Astrocyte (in vitro differentiated cells and primary cell): ENCODE measurements at regions not wholly inside any gene's neighbourhood (a gene's known extent, or its start where the extent isn't known, plus 50 kb on each side); places are given as distances from the start of the nearest gene placed in this dataset.

Experiments
- DNase-seq: peaks from one replicate; pipeline ENCODE4 v3.0.0-alpha.2; 2010; ENCODE audit warnings: low read depth
- FAIRE-seq: peaks from 2 replicates; lab custom pipeline; 2011; peaks lifted over from hg19 to GRCh38; lab: Jason Lieb, UNC
- H2AFZ ChIP-seq: 2 replicates; pipeline ENCODE4 v1.6.0; 2012; ENCODE audit warnings: low read depth, low read length, inconsistent platforms
- H3K27ac ChIP-seq: 2 replicates; pipeline ENCODE4 v1.5.1; 2011; ENCODE audit warnings: low read depth, low read length, inconsistent platforms
- H3K27me3 ChIP-seq: 2 replicates; pipeline ENCODE4 v1.6.0; 2011; ENCODE audit warnings: low read length, inconsistent platforms; ENCODE audit not compliant: insufficient read depth
- H3K36me3 ChIP-seq: 2 replicates; pipeline ENCODE4 v1.5.1; 2011; ENCODE audit warnings: low read length, inconsistent platforms; ENCODE audit not compliant: insufficient read depth
- H3K4me1 ChIP-seq: 2 replicates; pipeline ENCODE4 v1.5.1; 2011; ENCODE audit warnings: low read length, inconsistent platforms; ENCODE audit not compliant: insufficient read depth
- H3K4me2 ChIP-seq: 2 replicates; pipeline ENCODE4 v1.6.0; 2012; ENCODE audit warnings: low read length, inconsistent platforms
- H3K4me3 ChIP-seq: 2 replicates; pipeline ENCODE4 v1.5.1; 2011; ENCODE audit warnings: low read depth, mild to moderate bottlenecking, low read length, inconsistent platforms; ENCODE audit not compliant: insufficient read depth
- H3K79me2 ChIP-seq: 2 replicates; pipeline ENCODE4 v1.6.0; 2012; ENCODE audit warnings: mild to moderate bottlenecking, low read length, inconsistent platforms; ENCODE audit not compliant: insufficient read depth
- H3K9ac ChIP-seq: 2 replicates; pipeline ENCODE4 v1.6.0; 2012; ENCODE audit warnings: mild to moderate bottlenecking, low read length, inconsistent platforms
- H3K9me3 ChIP-seq: 2 replicates; pipeline ENCODE4 v1.5.1; 2012; ENCODE audit warnings: low read depth, mild to moderate bottlenecking, low read length, inconsistent platforms; ENCODE audit not compliant: insufficient read depth
- H4K20me1 ChIP-seq: 2 replicates; pipeline ENCODE4 v1.6.0; 2012; ENCODE audit warnings: low read length, inconsistent platforms; ENCODE audit not compliant: insufficient read depth
- H3K27ac Mint-ChIP-seq: one replicate; pipeline ENCODE4 v1.8.0; 2021; ENCODE audit warnings: mild to moderate bottlenecking, mixed read lengths; ENCODE audit not compliant: unreplicated experiment
- H3K27me3 Mint-ChIP-seq: one replicate; pipeline ENCODE4 v1.8.0; 2021; ENCODE audit warnings: low read depth, mixed read lengths; ENCODE audit not compliant: unreplicated experiment
- H3K36me3 Mint-ChIP-seq: one replicate; pipeline ENCODE4 v1.8.0; 2021; ENCODE audit warnings: low read depth, mixed read lengths; ENCODE audit not compliant: unreplicated experiment
- H3K4me1 Mint-ChIP-seq: one replicate; pipeline ENCODE4 v1.8.0; 2021; ENCODE audit warnings: low read depth, mixed read lengths; ENCODE audit not compliant: unreplicated experiment
- H3K4me3 Mint-ChIP-seq: one replicate; pipeline ENCODE4 v1.8.0; 2021; ENCODE audit warnings: mild to moderate bottlenecking, moderate library complexity, mixed read lengths; ENCODE audit not compliant: unreplicated experiment
- H3K9me3 Mint-ChIP-seq: one replicate; pipeline ENCODE4 v1.8.0; 2021; ENCODE audit warnings: mild to moderate bottlenecking, mixed read lengths; ENCODE audit not compliant: unreplicated experiment
- CTCF ChIP-seq: IDR thresholded peaks from 2 replicates; pipeline ENCODE4 v1.5.1; 2011; ENCODE audit warnings: low read depth, mild to moderate bottlenecking, inconsistent platforms, low read length, moderate library complexity; ENCODE audit not compliant: insufficient read depth
- EZH2 ChIP-seq: IDR thresholded peaks from 2 replicates; pipeline ENCODE4 v1.6.1; 2012; ENCODE audit warnings: mild to moderate bottlenecking, low read length, inconsistent platforms; ENCODE audit not compliant: insufficient read depth

- Histone ChIP-seq H3K27me3 (no peaks in the 10 kb centered on the region), H3K9me3 (peaks cover 5% of the 10 kb centered on the region), H2AFZ (no peak overlapping the region), H3K4me3 (no peak overlapping the region), H3K4me1 (peaks cover under 1% of the 10 kb centered on the region), H3K79me2 (no peaks in the 10 kb centered on the region), H3K27ac (no peak overlapping the region), H3K36me3 (no peaks in the 10 kb centered on the region), H4K20me1 (no peaks in the 10 kb centered on the region), H3K4me2 (no peak overlapping the region), H3K9ac (no peak overlapping the region)
- Mint-ChIP-seq H3K4me3 (no peak overlapping the region), H3K4me1 (peaks cover 27% of the 10 kb centered on the region), H3K36me3 (peaks cover 14% of the 10 kb centered on the region), H3K27ac (peak overlapping the region; percentile 2), H3K27me3 (no peaks in the 10 kb centered on the region), H3K9me3 (peaks cover 15% of the 10 kb centered on the region)
- no peak for TF ChIP-seq EZH2
- no peak for TF ChIP-seq CTCF
- DNase-seq (no peak), FAIRE-seq (no peak)
Measured at GRCh38 chr4:128378668-128379067, 91.1 kb upstream of the PGRMC2 start.

- Histone ChIP-seq H3K4me1 (no peaks in the 10 kb centered on the region), H4K20me1 (no peaks in the 10 kb centered on the region), H3K27me3 (no peaks in the 10 kb centered on the region), H3K4me3 (no peak overlapping the region), H3K79me2 (no peaks in the 10 kb centered on the region), H3K4me2 (no peak overlapping the region), H2AFZ (no peak overlapping the region), H3K27ac (no peak overlapping the region), H3K9me3 (peaks cover 5% of the 10 kb centered on the region), H3K36me3 (no peaks in the 10 kb centered on the region), H3K9ac (no peak overlapping the region)
- FAIRE-seq (no peak), DNase-seq (no peak)
- Mint-ChIP-seq H3K27me3 (no peaks in the 10 kb centered on the region), H3K27ac (no peak overlapping the region), H3K4me3 (no peak overlapping the region), H3K36me3 (peaks cover 14% of the 10 kb centered on the region), H3K4me1 (peaks cover 22% of the 10 kb centered on the region), H3K9me3 (peaks cover 15% of the 10 kb centered on the region)
- TF ChIP-seq CTCF, result no peak
- no peak for TF ChIP-seq EZH2
Measured at GRCh38 chr4:128376958-128377357, 89.3 kb upstream of the PGRMC2 start.

- FAIRE-seq (no peak), DNase-seq (no peak)
- Histone ChIP-seq H3K9ac (no peak overlapping the region), H3K27ac (no peak overlapping the region), H3K4me2 (no peak overlapping the region), H3K4me3 (no peak overlapping the region), H3K27me3 (no peaks in the 10 kb centered on the region), H3K79me2 (no peaks in the 10 kb centered on the region), H3K36me3 (no peaks in the 10 kb centered on the region), H3K4me1 (no peaks in the 10 kb centered on the region), H3K9me3 (peaks cover 5% of the 10 kb centered on the region), H2AFZ (no peak overlapping the region), H4K20me1 (no peaks in the 10 kb centered on the region)
- peaks cover 14% of the 10 kb centered on the region for H3K36me3 Mint-ChIP-seq
- H3K9me3 Mint-ChIP-seq, result peaks cover 15% of the 10 kb centered on the region
- no peak overlapping the region for H3K27ac Mint-ChIP-seq
- H3K27me3 Mint-ChIP-seq, result no peaks in the 10 kb centered on the region
- H3K4me1 Mint-ChIP-seq, result peaks cover 27% of the 10 kb centered on the region
- TF ChIP-seq EZH2 (no peak), CTCF (no peak)
- no peak overlapping the region for H3K4me3 Mint-ChIP-seq
Measured at GRCh38 chr4:128376303-128376702, 88.7 kb upstream of the PGRMC2 start.
